Testis (tissue), 2 donors: ENCODE measurements at regions not wholly inside any gene's neighbourhood (a gene's known extent, or its start where the extent isn't known, plus 50 kb on each side); places are given as distances from the start of the nearest gene placed in this dataset.

Source experiments
- POLR2A ChIP-seq: fragments of 450-650 bp; IDR thresholded peaks from one replicate; pipeline ENCODE4 v1.6.1; 2017; ENCODE audit warnings: antibody characterized with exemption, mild to moderate bottlenecking, moderate library complexity
- TF ChIP-seq, protein P1 (sequence below), 3 experiments: fragments of 450-650 bp in 2 of 3; fragments of 200-600 bp in 1 of 3; sonication (generic) in 1 of 3; IDR thresholded peaks; one replicate each; pipeline ENCODE4 v1.5.1; 2016 to 2019; ENCODE audit warnings: antibody characterized with exemption in 3 of 3, mild to moderate bottlenecking in 2 of 3, moderate library complexity in 1 of 3

DNA sequence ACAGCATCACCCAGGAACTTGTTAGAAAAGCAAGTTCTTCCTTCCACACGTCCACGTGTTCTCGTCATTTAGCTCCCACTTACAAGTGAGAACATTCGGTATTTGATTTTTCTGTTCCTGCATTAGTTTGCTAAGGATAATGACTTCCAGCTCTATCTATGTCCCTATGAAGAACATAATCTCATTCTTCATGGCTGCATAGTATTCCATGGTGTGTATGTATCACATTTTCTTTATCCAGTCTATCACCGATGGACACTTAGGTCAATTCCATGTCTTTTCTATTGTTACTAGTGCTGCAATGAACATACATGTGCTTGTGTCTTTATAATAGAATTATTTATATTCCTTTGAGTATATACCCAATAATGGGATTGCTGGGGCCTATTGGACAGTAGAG lies 368.7 kb upstream of the RUNX1 start:
- TF ChIP-seq, protein P1, sequence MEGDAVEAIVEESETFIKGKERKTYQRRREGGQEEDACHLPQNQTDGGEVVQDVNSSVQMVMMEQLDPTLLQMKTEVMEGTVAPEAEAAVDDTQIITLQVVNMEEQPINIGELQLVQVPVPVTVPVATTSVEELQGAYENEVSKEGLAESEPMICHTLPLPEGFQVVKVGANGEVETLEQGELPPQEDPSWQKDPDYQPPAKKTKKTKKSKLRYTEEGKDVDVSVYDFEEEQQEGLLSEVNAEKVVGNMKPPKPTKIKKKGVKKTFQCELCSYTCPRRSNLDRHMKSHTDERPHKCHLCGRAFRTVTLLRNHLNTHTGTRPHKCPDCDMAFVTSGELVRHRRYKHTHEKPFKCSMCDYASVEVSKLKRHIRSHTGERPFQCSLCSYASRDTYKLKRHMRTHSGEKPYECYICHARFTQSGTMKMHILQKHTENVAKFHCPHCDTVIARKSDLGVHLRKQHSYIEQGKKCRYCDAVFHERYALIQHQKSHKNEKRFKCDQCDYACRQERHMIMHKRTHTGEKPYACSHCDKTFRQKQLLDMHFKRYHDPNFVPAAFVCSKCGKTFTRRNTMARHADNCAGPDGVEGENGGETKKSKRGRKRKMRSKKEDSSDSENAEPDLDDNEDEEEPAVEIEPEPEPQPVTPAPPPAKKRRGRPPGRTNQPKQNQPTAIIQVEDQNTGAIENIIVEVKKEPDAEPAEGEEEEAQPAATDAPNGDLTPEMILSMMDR (IDR thresholded peaks at IDR 0.05): no peak
- TF ChIP-seq POLR2A: no peak
